H4 (cell line): ENCODE measurements at regions not wholly inside any gene's neighbourhood (a gene's known extent, or its start where the extent isn't known, plus 50 kb on each side); places are given as distances from the start of the nearest gene placed in this dataset.

Experiments
- DNase-seq: peaks from one replicate; pipeline ENCODE4 v3.0.0-alpha.2; 2015; ENCODE audit warnings: low spot score

GRCh38 chr9:31612336-31613030, 772.0 kb upstream of the ACO1 start:
- DNase-seq = no peak

GRCh38 chr9:31615966-31616365, 768.5 kb upstream of the ACO1 start:
- DNase-seq = no peak

- no peak for DNase-seq
Measured at GRCh38 chr9:31623511-31623910, 760.9 kb upstream of the ACO1 start.

GRCh38 chr9:31629292-31629691, 755.2 kb upstream of the ACO1 start:
- DNase-seq = no peak

GRCh38 chr9:31637265-31637664, 747.2 kb upstream of the ACO1 start:
- no peak for DNase-seq

DNA sequence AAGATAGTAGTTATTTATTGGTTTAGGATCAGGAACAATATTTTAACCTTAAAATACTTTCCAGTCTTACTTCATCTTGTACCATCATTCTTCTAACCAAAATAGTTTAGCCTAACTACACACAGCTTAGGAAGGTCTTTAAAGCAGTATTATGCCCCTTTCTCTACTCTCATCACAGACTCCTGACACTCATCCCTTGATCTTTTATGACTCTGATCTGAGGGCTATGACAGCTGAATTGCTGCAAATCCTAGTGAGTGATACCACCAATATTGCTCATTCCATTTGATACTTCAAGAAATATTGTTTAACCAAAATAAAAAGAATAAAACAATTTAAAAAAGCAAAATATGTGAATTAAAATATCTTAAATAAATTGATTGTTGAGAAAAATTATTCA, 746.6 kb upstream of the ACO1 start:
- DNase-seq = no peak

DNA sequence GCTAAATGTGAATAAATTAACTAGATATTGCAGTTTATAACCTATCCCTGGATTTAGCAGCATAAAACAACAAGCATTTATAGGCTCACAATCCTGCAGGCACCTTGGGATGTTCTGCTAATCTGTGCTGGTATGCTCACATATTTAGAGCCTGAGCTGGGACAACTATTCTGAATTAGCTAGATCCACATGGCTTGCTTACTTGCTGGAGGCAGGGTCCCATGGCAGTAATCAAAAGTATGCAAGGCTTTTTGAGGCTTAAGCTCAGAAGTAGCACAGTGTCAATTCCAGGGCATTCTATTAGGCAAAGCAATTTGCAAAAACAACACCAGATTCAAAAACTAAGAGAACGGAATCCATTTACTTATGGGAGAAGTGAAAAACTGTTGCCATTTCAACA, 745.0 kb upstream of the ACO1 start:
- DNase-seq = no peak

- DNase-seq = no peak
Measured at GRCh38 chr9:31669311-31669710, 715.1 kb upstream of the ACO1 start.

- DNase-seq = no peak
Measured at GRCh38 chr9:31671011-31671410, 713.4 kb upstream of the ACO1 start.

- no peak for DNase-seq
Measured at GRCh38 chr9:31674264-31674663, 710.2 kb upstream of the ACO1 start.

- DNase-seq = no peak
Measured at GRCh38 chr9:31677415-31677814, 707.0 kb upstream of the ACO1 start.

DNA sequence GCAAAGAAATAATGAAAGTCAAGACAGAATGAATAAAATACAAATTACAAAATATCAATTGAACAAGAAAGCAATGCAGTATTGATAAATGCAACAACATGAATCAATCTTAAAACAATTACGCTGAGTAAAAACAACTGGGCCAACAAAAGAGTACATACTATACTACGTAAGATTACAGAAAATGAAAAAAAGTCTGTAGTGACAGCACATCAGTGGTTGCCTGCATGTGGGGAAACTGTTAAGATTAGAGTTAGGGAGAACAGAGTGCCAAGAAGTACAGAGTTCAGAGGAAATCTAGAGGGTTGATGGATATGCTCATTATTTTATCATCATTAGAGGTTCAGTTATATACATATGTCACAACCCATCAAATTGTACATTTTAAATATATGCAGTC, 706.6 kb upstream of the ACO1 start:
- no peak for DNase-seq

DNA sequence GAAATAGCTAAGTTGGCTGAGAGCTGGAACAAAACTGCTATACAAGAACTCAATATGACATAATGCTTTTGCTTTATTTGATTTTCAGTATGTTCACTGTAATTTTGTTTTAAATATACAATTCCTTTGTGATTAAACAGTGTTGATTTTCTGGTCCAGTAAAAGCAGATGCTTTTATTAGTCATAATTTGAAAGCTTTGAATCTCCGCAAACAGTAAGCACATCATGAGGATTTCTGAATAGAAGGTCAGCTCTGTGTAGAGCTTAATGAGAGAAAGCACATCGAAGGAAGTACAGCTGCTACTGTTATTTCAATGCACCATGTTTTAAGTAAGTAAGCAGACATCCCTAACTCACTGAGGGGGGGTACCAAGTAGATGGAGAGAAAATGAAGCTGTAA, 701.3 kb upstream of the ACO1 start:
- no peak for DNase-seq

GRCh38 chr9:31697956-31698355, 686.5 kb upstream of the ACO1 start:
- no peak for DNase-seq

DNA sequence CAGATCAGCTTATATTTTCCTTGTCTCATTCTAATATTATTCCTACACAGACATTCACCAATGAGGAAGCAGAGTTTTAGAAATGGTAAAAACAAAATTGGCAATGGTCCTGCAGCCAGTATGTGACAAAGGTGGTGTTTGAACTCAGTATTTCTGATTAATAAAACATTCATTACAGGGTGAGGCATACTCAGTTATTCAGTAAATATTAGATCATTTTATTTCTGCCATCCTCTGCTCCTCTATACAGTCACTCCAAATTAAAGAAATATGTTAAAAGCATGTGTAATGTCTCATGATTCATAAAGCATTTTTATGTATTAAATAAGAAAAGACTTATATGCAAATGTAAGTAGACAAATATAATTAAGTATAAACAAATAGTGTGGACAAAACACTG, 684.6 kb upstream of the ACO1 start:
- DNase-seq = no peak

GRCh38 chr9:31700252-31701045, 684.0 kb upstream of the ACO1 start:
- no peak for DNase-seq

GRCh38 chr9:31702957-31703356, 681.5 kb upstream of the ACO1 start:
- DNase-seq = no peak

DNA sequence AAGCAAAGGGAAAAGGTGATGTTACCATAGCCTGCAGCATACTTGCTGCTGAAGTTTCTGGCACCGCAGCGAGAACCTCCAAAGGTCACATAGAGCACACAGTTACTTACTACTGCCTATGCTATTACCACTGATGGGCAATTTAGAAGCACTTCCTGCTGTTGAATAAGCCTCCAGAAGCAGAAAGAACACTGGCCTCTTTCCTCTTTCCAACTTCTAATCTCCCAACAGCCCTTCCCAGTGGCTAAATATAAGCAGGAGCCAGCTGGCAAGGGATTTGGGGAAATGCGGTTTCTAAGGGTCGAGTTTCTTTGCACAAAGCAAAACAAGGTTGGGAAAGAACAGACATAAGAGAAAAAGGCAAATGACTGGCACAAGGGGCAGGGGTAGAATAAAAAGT, 669.2 kb upstream of the ACO1 start:
- DNase-seq = peak; percentile 72

DNA sequence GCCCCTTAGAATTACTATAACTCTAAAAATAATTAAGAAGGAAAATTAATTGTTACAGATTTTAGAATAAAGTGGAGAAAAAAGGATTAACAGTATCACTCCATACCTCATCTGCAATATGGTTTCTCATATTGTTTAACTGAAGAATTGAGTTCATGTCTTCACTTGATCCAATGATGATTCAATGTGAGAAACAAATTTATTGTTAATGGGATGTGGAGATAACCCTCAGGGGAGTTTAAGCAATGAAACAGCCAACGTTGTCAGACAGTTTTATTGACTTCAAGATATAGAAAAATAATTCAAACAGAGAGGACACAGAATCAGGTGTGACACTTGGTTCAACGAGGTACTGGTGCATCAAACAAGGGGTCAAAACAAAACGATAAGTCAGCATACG, 665.2 kb upstream of the ACO1 start:
- DNase-seq = no peak

DNA sequence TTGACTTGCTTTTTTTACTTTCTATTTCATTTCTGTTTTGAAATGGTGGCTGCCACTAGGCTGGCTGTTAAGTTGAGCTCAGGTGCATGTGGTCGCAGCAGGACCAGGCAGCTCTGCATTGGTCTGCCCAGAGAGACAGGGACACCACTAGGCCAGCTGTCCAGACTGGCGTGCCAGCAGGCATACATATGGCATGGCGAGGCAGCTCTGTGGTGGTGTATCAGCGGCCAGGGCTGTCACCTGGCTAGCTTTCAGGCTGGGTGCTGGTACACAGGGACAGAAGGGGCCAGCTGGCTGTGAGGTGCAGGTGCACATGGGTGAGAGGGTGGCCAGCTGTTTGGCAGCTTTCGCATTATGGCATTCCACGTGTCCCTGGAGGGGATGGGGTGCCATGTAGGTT, 654.0 kb upstream of the ACO1 start:
- DNase-seq = no peak

GRCh38 chr9:31733166-31733565, 651.3 kb upstream of the ACO1 start:
- DNase-seq = no peak

DNA sequence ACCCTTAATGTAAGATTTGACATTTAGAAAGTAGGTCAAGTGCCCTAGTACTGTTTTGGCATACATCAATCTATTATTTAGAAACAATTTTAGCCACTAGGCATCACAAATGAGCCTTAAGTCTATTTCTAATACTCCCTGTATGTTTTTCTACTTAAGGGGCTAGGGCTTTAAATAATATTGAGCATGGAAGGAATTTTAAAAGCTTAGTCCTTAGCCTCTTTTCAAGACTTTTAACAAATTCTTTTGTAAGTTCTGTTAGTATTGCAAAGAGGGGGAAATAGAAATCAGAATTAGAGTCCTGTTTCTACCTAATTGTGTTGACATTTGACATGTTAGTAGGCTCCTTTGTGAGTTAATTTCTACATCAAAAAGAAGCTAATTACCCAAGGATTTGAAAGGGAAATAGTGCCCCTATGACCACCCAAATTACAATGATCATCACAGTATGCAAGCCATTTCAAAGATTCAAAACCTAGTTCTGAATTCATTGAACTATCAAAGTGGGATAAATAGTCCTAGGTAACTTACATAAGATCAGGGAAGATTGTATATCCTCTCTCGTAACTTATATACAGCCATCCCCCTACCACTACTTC, 647.8 kb upstream of the ACO1 start:
- DNase-seq = no peak

DNA sequence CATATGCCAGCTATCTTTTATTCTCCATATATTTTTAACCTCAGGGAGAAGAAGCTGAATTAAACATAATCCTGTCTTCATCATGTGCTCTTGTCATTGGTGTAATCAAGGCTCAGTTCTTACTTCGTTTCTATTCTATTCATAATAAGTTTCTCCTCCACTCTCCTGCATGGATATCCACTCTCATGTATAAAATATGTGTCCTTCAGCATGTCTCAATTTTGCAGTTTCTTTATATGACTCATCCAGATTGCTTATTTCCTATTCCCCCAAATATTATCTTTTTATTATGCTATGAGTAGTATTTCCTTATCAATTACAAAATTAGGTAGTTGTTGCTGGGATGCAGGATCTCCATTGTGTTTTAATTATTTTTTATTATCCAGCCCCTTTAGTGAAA, 643.7 kb upstream of the ACO1 start:
- no peak for DNase-seq
